RWPE2 (cell line): ENCODE measurements at regions not wholly inside any gene's neighbourhood (a gene's known extent, or its start where the extent isn't known, plus 50 kb on each side); places are given as distances from the start of the nearest gene placed in this dataset.

ENCODE experiments used
- ATAC-seq: fragments of 200-7000 bp; cut with Tn5 transposase; 3 replicates; pipeline ENCODE4 v1.9.1; 2021; ENCODE audit warnings: low read depth
- DNase-seq: peaks from one replicate; pipeline ENCODE4 v3.0.0-alpha.2; 2020; ENCODE audit warnings: low spot score
- H3K27ac ChIP-seq: fragments of 450-650 bp; 2 replicates; pipeline ENCODE4 v1.5.1; 2017; ENCODE audit warnings: mild to moderate bottlenecking; ENCODE audit not compliant: poor library complexity, severe bottlenecking
- H3K27me3 ChIP-seq: fragments of 250-450 bp; sonication (Bioruptor Pico); 2 replicates; pipeline ENCODE4 v1.5.1; 2021; ENCODE audit warnings: mild to moderate bottlenecking, moderate library complexity; ENCODE audit not compliant: insufficient read depth, poor library complexity, severe bottlenecking
- H3K36me3 ChIP-seq: fragments of 250-450 bp; sonication (Bioruptor Pico); 2 replicates; pipeline ENCODE4 v1.5.1; 2020; ENCODE audit warnings: low read depth, mild to moderate bottlenecking, moderate library complexity
- H3K4me1 ChIP-seq: fragments of 250-450 bp; sonication (Bioruptor Pico); 2 replicates; pipeline ENCODE4 v1.5.1; 2021; ENCODE audit warnings: mild to moderate bottlenecking, moderate library complexity; ENCODE audit not compliant: insufficient read depth, poor library complexity, severe bottlenecking
- H3K4me3 ChIP-seq: fragments of 250-450 bp; sonication (Bioruptor Pico); 2 replicates; pipeline ENCODE4 v1.5.1; 2021; ENCODE audit warnings: mild to moderate bottlenecking, moderate library complexity; ENCODE audit not compliant: severe bottlenecking
- H3K9me3 ChIP-seq: fragments of 250-450 bp; sonication (Bioruptor Pico); 2 replicates; pipeline ENCODE4 v1.5.1; 2021; ENCODE audit warnings: mild to moderate bottlenecking, moderate library complexity; ENCODE audit not compliant: severe bottlenecking
- CTCF ChIP-seq: fragments of 450-650 bp; IDR thresholded peaks from one replicate; pipeline ENCODE4 v1.5.1; 2017; ENCODE audit warnings: mild to moderate bottlenecking, moderate library complexity; ENCODE audit not compliant: poor library complexity, severe bottlenecking

- TF ChIP-seq CTCF = no peak
Observed at GRCh38 chr5:72013766-72014624, 93.3 kb upstream of the MAP1B start.

GRCh38 chr5:72015103-72015548 is 92.1 kb upstream of the MAP1B start:
- Histone ChIP-seq H3K4me3 (no peak overlapping the region), H3K27me3 (no peaks in the 10 kb centered on the region), H3K36me3 (no peaks in the 10 kb centered on the region), H3K4me1 (peaks cover 5% of the 10 kb centered on the region), H3K27ac (no peak overlapping the region), H3K9me3 (no peaks in the 10 kb centered on the region)
- ATAC-seq (peak; percentile 78), DNase-seq (peak; percentile 58)
- TF ChIP-seq CTCF = no peak

More at GRCh38 chr5:72013766-72014624, 93.3 kb upstream of the MAP1B start:
- ATAC-seq (no peak), DNase-seq (no peak)
- H3K36me3 ChIP-seq = no peaks in the 10 kb centered on the region
- no peak overlapping the region for H3K27ac ChIP-seq
- no peak overlapping the region for H3K4me3 ChIP-seq
- peaks cover 5% of the 10 kb centered on the region for H3K4me1 ChIP-seq
- no peaks in the 10 kb centered on the region for H3K9me3 ChIP-seq
- no peaks in the 10 kb centered on the region for H3K27me3 ChIP-seq

GRCh38 chr5:72018143-72018803 is 89.0 kb upstream of the MAP1B start:
- no peak for ATAC-seq
- DNase-seq = no peak
- TF ChIP-seq CTCF = peak; percentile 86
- H3K36me3 ChIP-seq = no peaks in the 10 kb centered on the region
- no peaks in the 10 kb centered on the region for H3K9me3 ChIP-seq
- H3K4me1 ChIP-seq = peaks cover 5% of the 10 kb centered on the region
- no peak overlapping the region for H3K4me3 ChIP-seq
- no peak overlapping the region for H3K27ac ChIP-seq
- H3K27me3 ChIP-seq = no peaks in the 10 kb centered on the region

GRCh38 chr5:72020161-72020983 is 86.9 kb upstream of the MAP1B start:
- peaks cover 5% of the 10 kb centered on the region for H3K9me3 ChIP-seq
- no peak for DNase-seq
- H3K4me3 ChIP-seq = no peak overlapping the region
- no peaks in the 10 kb centered on the region for H3K27me3 ChIP-seq
- ATAC-seq = no peak
- H3K4me1 ChIP-seq = peaks cover under 1% of the 10 kb centered on the region
- H3K27ac ChIP-seq = no peak overlapping the region
- H3K36me3 ChIP-seq = no peaks in the 10 kb centered on the region
- TF ChIP-seq CTCF = no peak
